Aorta (tissue), 5 donors: ENCODE measurements at regions not wholly inside any gene's neighbourhood (a gene's known extent, or its start where the extent isn't known, plus 50 kb on each side); places are given as distances from the start of the nearest gene placed in this dataset.

Experiments
- ATAC-seq: fragments of 200-7000 bp; cut with Tn5 transposase; one replicate; pipeline ENCODE4 v1.9.1; 2022; ENCODE audit warnings: moderate library complexity; ENCODE audit not compliant: low FRiP score
- DNase-seq, 2 donors: peaks; one replicate each; pipeline ENCODE4 v3.0.0-alpha.2; 2020
- H3K27ac ChIP-seq, 2 donors: one replicate each; pipeline ENCODE4 v1.5.1; 2013; ENCODE audit warnings: low read length in 2 of 2, mild to moderate bottlenecking in 2 of 2, moderate library complexity in 2 of 2, control low read depth in 1 of 2, inconsistent platforms in 1 of 2, low read depth in 1 of 2
- H3K27me3 ChIP-seq, 2 donors: one replicate each; pipeline ENCODE4 v1.6.1; 2013; ENCODE audit warnings: control low read depth in 1 of 2, low read length in 1 of 2, mild to moderate bottlenecking in 1 of 2, moderate library complexity in 1 of 2; ENCODE audit not compliant: insufficient read depth in 2 of 2, control insufficient read depth in 1 of 2
- H3K36me3 ChIP-seq, 2 donors: one replicate each; pipeline ENCODE4 v1.6.1; 2013; ENCODE audit warnings: control low read depth in 1 of 2, low read length in 1 of 2, mild to moderate bottlenecking in 1 of 2; ENCODE audit not compliant: insufficient read depth in 2 of 2, control insufficient read depth in 1 of 2
- H3K4me1 ChIP-seq, 2 donors: one replicate each; pipeline ENCODE4 v1.6.1; 2013; ENCODE audit warnings: low read length in 2 of 2, control low read depth in 1 of 2, mild to moderate bottlenecking in 1 of 2, moderate library complexity in 1 of 2; ENCODE audit not compliant: insufficient read depth in 2 of 2, control insufficient read depth in 1 of 2
- H3K4me3 ChIP-seq, 2 donors: one replicate each; pipeline ENCODE4 v1.5.1; 2013; ENCODE audit warnings: low read length in 2 of 2, control low read depth in 1 of 2, mild to moderate bottlenecking in 1 of 2
- H3K9me3 ChIP-seq: one replicate; pipeline ENCODE4 v1.6.1; 2013; ENCODE audit warnings: mild to moderate bottlenecking, low read length; ENCODE audit not compliant: control insufficient read depth
- WGBS, 2 donors: extraction: QIAGEN DNeasy Blood & Tissue Kit; methylation state at CpG; one replicate each; pipeline ENCODE4 v1.1.7; 2013; 5-methylcytosine and 5-hydroxymethylcytosine counted together
- intact Hi-C, 2 donors: fragments of 100-400 bp; cut with DNase I; formaldehyde crosslinking; loops; one replicate each; pipeline versions ENCODE4 v1.14.2 to v1.15.0; 2022
- donor health status: healthy with polysubstance abuse.
- donor health status: Bipolar disorder and iron deficiency.
- donor health status: DM: no; HTN: no; CAD: no.
- donor health status: DM: no; HTN: no; CAD: no.
- donor health status: DM: yes; HTN: yes; CAD: no.

GRCh38 chr5:68883436-68883835, 210.4 kb upstream of the SLC30A5 start:
- no peak for DNase-seq
- intact Hi-C loops, result no loop called here
- no peaks in the 10 kb centered on the region for H3K9me3 ChIP-seq
- WGBS, 2 donors, result 75 to 87% methylated on average over 8 of the region's 8 CpGs
- H3K4me3 ChIP-seq, result no peak overlapping the region
- H3K27ac ChIP-seq, result no peak overlapping the region
- ATAC-seq, result no peak
- no peaks in the 10 kb centered on the region for H3K4me1 ChIP-seq
- no peaks in the 10 kb centered on the region for H3K36me3 ChIP-seq
- no peaks in the 10 kb centered on the region for H3K27me3 ChIP-seq

- H3K9me3 ChIP-seq, result no peaks in the 10 kb centered on the region
- DNase-seq (no peak), ATAC-seq (no peak)
- no peak overlapping the region for H3K4me3 ChIP-seq
- no peaks in the 10 kb centered on the region for H3K27me3 ChIP-seq
- H3K36me3 ChIP-seq, result no peaks in the 10 kb centered on the region
- no peak overlapping the region for H3K27ac ChIP-seq
- intact Hi-C loops, result no loop called here
- WGBS, 2 donors, result 55 to 60% methylated on average over 4 of the region's 4 CpGs
- no peaks in the 10 kb centered on the region for H3K4me1 ChIP-seq
Measured at GRCh38 chr5:68884144-68884754, 209.6 kb upstream of the SLC30A5 start.

GRCh38 chr5:68884883-68885282, 208.9 kb upstream of the SLC30A5 start:
- Histone ChIP-seq H3K9me3 (no peaks in the 10 kb centered on the region), H3K27me3 (no peaks in the 10 kb centered on the region), H3K36me3 (no peaks in the 10 kb centered on the region), H3K27ac (no peak overlapping the region), H3K4me3 (no peak overlapping the region), H3K4me1 (no peaks in the 10 kb centered on the region)
- intact Hi-C loops, result no loop called here
- DNase-seq (no peak), ATAC-seq (no peak)

GRCh38 chr5:68886814-68887213, 207.0 kb upstream of the SLC30A5 start:
- intact Hi-C loops, result no loop called here
- H3K27me3 ChIP-seq, result no peaks in the 10 kb centered on the region
- ATAC-seq, result no peak
- no peak overlapping the region for H3K27ac ChIP-seq
- no peaks in the 10 kb centered on the region for H3K36me3 ChIP-seq
- 87 to 91% methylated on average over 4 of the region's 4 CpGs for WGBS, 2 donors
- no peaks in the 10 kb centered on the region for H3K9me3 ChIP-seq
- DNase-seq, result no peak
- no peak overlapping the region for H3K4me3 ChIP-seq
- no peaks in the 10 kb centered on the region for H3K4me1 ChIP-seq

- WGBS, 2 donors, result 86 to 93% methylated on average over 2 of the region's 2 CpGs
- Histone ChIP-seq H3K4me3 (no peak overlapping the region), H3K9me3 (no peaks in the 10 kb centered on the region), H3K36me3 (no peaks in the 10 kb centered on the region), H3K27me3 (no peaks in the 10 kb centered on the region), H3K27ac (no peak overlapping the region), H3K4me1 (no peaks in the 10 kb centered on the region)
- intact Hi-C loops, result no loop called here
- DNase-seq (no peak), ATAC-seq (no peak)
Measured at GRCh38 chr5:68891718-68892117, 202.1 kb upstream of the SLC30A5 start.

GRCh38 chr5:68894673-68895072, 199.1 kb upstream of the SLC30A5 start:
- Histone ChIP-seq H3K4me1 (no peaks in the 10 kb centered on the region), H3K9me3 (no peaks in the 10 kb centered on the region), H3K27ac (no peak overlapping the region), H3K27me3 (no peaks in the 10 kb centered on the region), H3K4me3 (no peak overlapping the region), H3K36me3 (no peaks in the 10 kb centered on the region)
- no peak for ATAC-seq
- intact Hi-C loops, result no loop called here
- DNase-seq, result no peak
- 71 to 73% methylated on average over 3 of the region's 3 CpGs for WGBS, 2 donors

GRCh38 chr5:68898951-68899471, 194.8 kb upstream of the SLC30A5 start:
- ATAC-seq, result no peak
- DNase-seq, result no peak
- WGBS, 2 donors, result 92 to 96% methylated on average over 4 of the region's 4 CpGs
- H3K36me3 ChIP-seq, result no peaks in the 10 kb centered on the region
- no peaks in the 10 kb centered on the region for H3K9me3 ChIP-seq
- no peak overlapping the region for H3K27ac ChIP-seq
- no peaks in the 10 kb centered on the region for H3K27me3 ChIP-seq
- no peaks in the 10 kb centered on the region for H3K4me1 ChIP-seq
- H3K4me3 ChIP-seq, result no peak overlapping the region
- intact Hi-C loops, result no loop called here

- Histone ChIP-seq H3K4me1 (no peaks in the 10 kb centered on the region), H3K36me3 (no peaks in the 10 kb centered on the region), H3K4me3 (no peak overlapping the region), H3K27ac (no peak overlapping the region), H3K27me3 (no peaks in the 10 kb centered on the region), H3K9me3 (no peaks in the 10 kb centered on the region)
- ATAC-seq (no peak), DNase-seq (no peak)
- WGBS, 2 donors, result 45 to 50% methylated on average over 4 of the region's 4 CpGs
- intact Hi-C loops, result no loop called here
Measured at GRCh38 chr5:68911840-68912690, 181.7 kb upstream of the SLC30A5 start.

- Histone ChIP-seq H3K27me3 (no peaks in the 10 kb centered on the region), H3K9me3 (peaks cover 2% of the 10 kb centered on the region), H3K27ac (no peak overlapping the region), H3K36me3 (no peaks in the 10 kb centered on the region), H3K4me3 (no peak overlapping the region), H3K4me1 (no peaks in the 10 kb centered on the region)
- ATAC-seq (no peak), DNase-seq (no peak)
- intact Hi-C loops, result no loop called here
- 91 to 92% methylated on average over 1 of the region's 1 CpG for WGBS, 2 donors
Measured at GRCh38 chr5:68915079-68915478, 178.7 kb upstream of the SLC30A5 start.
